ENCODE measurements at regions not wholly inside any gene's neighbourhood (a gene's known extent, or its start where the extent isn't known, plus 50 kb on each side); places are given as distances from the start of the nearest gene placed in this dataset.

GRCh38 chr7:64614812-64615211, 51.1 kb upstream of the ZNF107 start:
- H3K27me3 Mint-ChIP-seq (ENCODE audit: low read depth): no peaks in the 10 kb centered on the region
- peaks cover 69% of the 10 kb centered on the region for H3K9me3 Mint-ChIP-seq (ENCODE audit: low read depth)
- TF ChIP-seq, protein P1, sequence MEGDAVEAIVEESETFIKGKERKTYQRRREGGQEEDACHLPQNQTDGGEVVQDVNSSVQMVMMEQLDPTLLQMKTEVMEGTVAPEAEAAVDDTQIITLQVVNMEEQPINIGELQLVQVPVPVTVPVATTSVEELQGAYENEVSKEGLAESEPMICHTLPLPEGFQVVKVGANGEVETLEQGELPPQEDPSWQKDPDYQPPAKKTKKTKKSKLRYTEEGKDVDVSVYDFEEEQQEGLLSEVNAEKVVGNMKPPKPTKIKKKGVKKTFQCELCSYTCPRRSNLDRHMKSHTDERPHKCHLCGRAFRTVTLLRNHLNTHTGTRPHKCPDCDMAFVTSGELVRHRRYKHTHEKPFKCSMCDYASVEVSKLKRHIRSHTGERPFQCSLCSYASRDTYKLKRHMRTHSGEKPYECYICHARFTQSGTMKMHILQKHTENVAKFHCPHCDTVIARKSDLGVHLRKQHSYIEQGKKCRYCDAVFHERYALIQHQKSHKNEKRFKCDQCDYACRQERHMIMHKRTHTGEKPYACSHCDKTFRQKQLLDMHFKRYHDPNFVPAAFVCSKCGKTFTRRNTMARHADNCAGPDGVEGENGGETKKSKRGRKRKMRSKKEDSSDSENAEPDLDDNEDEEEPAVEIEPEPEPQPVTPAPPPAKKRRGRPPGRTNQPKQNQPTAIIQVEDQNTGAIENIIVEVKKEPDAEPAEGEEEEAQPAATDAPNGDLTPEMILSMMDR (IDR thresholded peaks at IDR 0.05): no peak
- no peak overlapping the region for H3K27ac Mint-ChIP-seq (ENCODE audit: unreplicated experiment)
- H3K36me3 Mint-ChIP-seq (ENCODE audit: low read depth): no peaks in the 10 kb centered on the region
- no peaks in the 10 kb centered on the region for H3K4me1 Mint-ChIP-seq (ENCODE audit: low read depth)
- no peak overlapping the region for H3K4me3 Mint-ChIP-seq (ENCODE audit: unreplicated experiment)
- DNase-seq (ENCODE audit: low spot score): no peak

GRCh38 chr7:64613653-64614052, 50.8 kb upstream of the ZNF680 start:
- TF ChIP-seq, protein P1 (IDR thresholded peaks at IDR 0.05): no peak
- Mint-ChIP-seq H3K9me3 (ENCODE audit: low read depth) (peaks cover 68% of the 10 kb centered on the region), H3K4me1 (ENCODE audit: low read depth) (no peaks in the 10 kb centered on the region), H3K27ac (ENCODE audit: unreplicated experiment) (no peak overlapping the region), H3K27me3 (ENCODE audit: low read depth) (no peaks in the 10 kb centered on the region), H3K36me3 (ENCODE audit: low read depth) (no peaks in the 10 kb centered on the region), H3K4me3 (ENCODE audit: unreplicated experiment) (no peak overlapping the region)
- DNase-seq (ENCODE audit: low spot score): no peak

Measured in chondrocyte (in vitro differentiated cells).